ENCODE measurements at regions not wholly inside any gene's neighbourhood (a gene's known extent, or its start where the extent isn't known, plus 50 kb on each side); places are given as distances from the start of the nearest gene placed in this dataset.
"Not testable (repeated sequence)": the region's sequence is repeated elsewhere in the genome, so short reads cannot be mapped to it uniquely, and the experiment has no call there.

DNA sequence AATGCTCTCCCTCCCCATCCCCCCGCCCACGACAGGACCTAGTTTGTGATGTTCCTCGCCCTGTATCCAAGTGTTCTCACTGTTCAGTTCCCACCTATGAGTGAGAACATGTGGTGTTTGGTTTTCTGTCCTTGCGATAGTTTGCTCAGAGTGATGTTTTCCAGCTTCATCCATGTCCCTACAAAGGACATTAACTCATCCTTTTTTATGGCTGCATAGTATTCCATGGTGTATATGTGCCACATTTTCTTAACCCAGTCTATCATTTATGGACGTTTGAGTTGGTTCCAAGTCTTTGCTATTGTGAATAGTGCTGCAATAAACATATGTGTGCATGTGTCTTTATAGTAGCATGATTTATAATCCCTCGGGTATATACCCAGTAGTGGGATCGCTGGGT, 171.3 kb downstream of the HIPK3 start:
- H3K9me3 ChIP-seq (ENCODE audit: control extremely low read depth in 1 of 5, control insufficient read depth in 4 of 5, insufficient read depth in 2 of 5, low read depth in 1 of 5, low read length in 4 of 5); H3K27ac ChIP-seq (ENCODE audit: insufficient read depth in 1 of 2, low read depth in 1 of 2, low read length in 2 of 2, poor library complexity in 1 of 2, severe bottlenecking in 2 of 2); POLR2A ChIA-PET; H3K36me3 ChIP-seq (ENCODE audit: control insufficient read depth in 4 of 4, insufficient read depth in 4 of 4, low read length in 3 of 4); DNase-seq; H3K4me1 ChIP-seq (ENCODE audit: control extremely low read depth in 1 of 4, control insufficient read depth in 4 of 4, insufficient read depth in 4 of 4, low read length in 3 of 4); CTCF ChIA-PET; H3K4me3 ChIP-seq (ENCODE audit: control insufficient read depth in 1 of 7, extremely low read depth in 1 of 7, insufficient read depth in 4 of 7, low read depth in 2 of 7, low read length in 6 of 7): not testable (repeated sequence)
- H3K27me3 ChIP-seq (replicated peaks in 2 of 5; ENCODE audit: control insufficient read depth in 4 of 5, insufficient read depth in 5 of 5, low read length in 4 of 5), result peaks cover 0 to 18% (median 12%) of the 10 kb centered on the region in 5 experiments
- no CpG with 5 or more reads among the region's 7 CpGs for WGBS (ENCODE audit: insufficient coverage)

GRCh38 chr11:33420959-33421566, 163.9 kb downstream of the HIPK3 start:
- ChIA-PET CTCF (interaction anchor here (1.8 kb wide), 1 partner anchor 10 kb away, joined by 4 read pairs; no protein-coding TSS in a partner anchor), POLR2A (no interaction called here)
- no peak overlapping the region for H3K4me3 ChIP-seq (ENCODE audit: control insufficient read depth in 1 of 7, extremely low read depth in 1 of 7, insufficient read depth in 4 of 7, low read depth in 2 of 7, low read length in 6 of 7)
- H3K4me1 ChIP-seq (ENCODE audit: control extremely low read depth in 1 of 4, control insufficient read depth in 4 of 4, insufficient read depth in 4 of 4, low read length in 3 of 4), result no peaks in the 10 kb centered on the region
- H3K27ac ChIP-seq (ENCODE audit: insufficient read depth in 1 of 2, low read depth in 1 of 2, low read length in 2 of 2, poor library complexity in 1 of 2, severe bottlenecking in 2 of 2), result no peak overlapping the region
- peaks cover 3 to 16% (median 5%) of the 10 kb centered on the region in 5 experiments for H3K27me3 ChIP-seq (replicated peaks in 2 of 5; ENCODE audit: control insufficient read depth in 4 of 5, insufficient read depth in 5 of 5, low read length in 4 of 5)
- no peak for DNase-seq
- WGBS (ENCODE audit: insufficient coverage), result 100% methylated on average over 2 of the region's 4 CpGs
- no peaks in the 10 kb centered on the region for H3K36me3 ChIP-seq (ENCODE audit: control insufficient read depth in 4 of 4, insufficient read depth in 4 of 4, low read length in 3 of 4)
- H3K9me3 ChIP-seq (ENCODE audit: control extremely low read depth in 1 of 5, control insufficient read depth in 4 of 5, insufficient read depth in 2 of 5, low read depth in 1 of 5, low read length in 4 of 5), result peaks cover 0 to 5% (median 0%) of the 10 kb centered on the region in 5 experiments

- H3K4me1 ChIP-seq (ENCODE audit: control extremely low read depth in 1 of 4, control insufficient read depth in 4 of 4, insufficient read depth in 4 of 4, low read length in 3 of 4), result no peaks in the 10 kb centered on the region
- H3K27me3 ChIP-seq (replicated peaks in 2 of 5; ENCODE audit: control insufficient read depth in 4 of 5, insufficient read depth in 5 of 5, low read length in 4 of 5), result peaks cover 0 to 10% (median 6%) of the 10 kb centered on the region in 5 experiments
- 100% methylated on average over 1 of the region's 4 CpGs for WGBS (ENCODE audit: insufficient coverage)
- no peak overlapping the region for H3K4me3 ChIP-seq (ENCODE audit: control insufficient read depth in 1 of 7, extremely low read depth in 1 of 7, insufficient read depth in 4 of 7, low read depth in 2 of 7, low read length in 6 of 7)
- no peak overlapping the region for H3K27ac ChIP-seq (ENCODE audit: insufficient read depth in 1 of 2, low read depth in 1 of 2, low read length in 2 of 2, poor library complexity in 1 of 2, severe bottlenecking in 2 of 2)
- peaks cover 0 to 5% (median 0%) of the 10 kb centered on the region in 5 experiments for H3K9me3 ChIP-seq (ENCODE audit: control extremely low read depth in 1 of 5, control insufficient read depth in 4 of 5, insufficient read depth in 2 of 5, low read depth in 1 of 5, low read length in 4 of 5)
- H3K36me3 ChIP-seq (ENCODE audit: control insufficient read depth in 4 of 4, insufficient read depth in 4 of 4, low read length in 3 of 4), result no peaks in the 10 kb centered on the region
- no peak for DNase-seq
- ChIA-PET POLR2A (no interaction called here), CTCF (interaction anchor here (1.8 kb wide), 1 partner anchor 11 kb away, joined by 4 read pairs; no protein-coding TSS in a partner anchor)
Observed at GRCh38 chr11:33419924-33420323, 162.7 kb downstream of the HIPK3 start.

DNA sequence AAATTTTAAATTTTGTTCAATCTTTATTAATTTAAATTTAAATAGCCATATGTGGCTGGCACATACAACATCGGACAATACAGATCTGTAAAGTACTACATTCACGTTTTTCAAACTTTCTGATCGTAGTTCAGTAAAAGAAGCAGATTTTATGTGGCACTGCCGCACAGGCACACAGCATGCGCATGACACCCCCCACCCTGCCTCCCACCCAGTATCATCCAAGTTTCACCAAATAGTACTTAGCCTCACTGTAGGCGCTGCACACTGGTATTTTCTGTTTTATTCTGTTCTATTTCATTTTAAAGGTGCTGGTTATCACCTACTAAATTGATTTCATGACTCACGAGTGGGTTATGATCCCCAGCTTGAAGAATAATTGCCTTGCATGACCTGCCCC, 159.9 kb downstream of the HIPK3 start:
- no peak for DNase-seq
- Histone ChIP-seq H3K27ac (ENCODE audit: insufficient read depth in 1 of 2, low read depth in 1 of 2, low read length in 2 of 2, poor library complexity in 1 of 2, severe bottlenecking in 2 of 2) (no peak overlapping the region), H3K36me3 (ENCODE audit: control insufficient read depth in 4 of 4, insufficient read depth in 4 of 4, low read length in 3 of 4) (no peaks in the 10 kb centered on the region), H3K4me3 (ENCODE audit: control insufficient read depth in 1 of 7, extremely low read depth in 1 of 7, insufficient read depth in 4 of 7, low read depth in 2 of 7, low read length in 6 of 7) (no peak overlapping the region), H3K4me1 (ENCODE audit: control extremely low read depth in 1 of 4, control insufficient read depth in 4 of 4, insufficient read depth in 4 of 4, low read length in 3 of 4) (no peaks in the 10 kb centered on the region), H3K9me3 (ENCODE audit: control extremely low read depth in 1 of 5, control insufficient read depth in 4 of 5, insufficient read depth in 2 of 5, low read depth in 1 of 5, low read length in 4 of 5) (no peaks in the 10 kb centered on the region), H3K27me3 (replicated peaks in 2 of 5; ENCODE audit: control insufficient read depth in 4 of 5, insufficient read depth in 5 of 5, low read length in 4 of 5) (peaks cover 2 to 8% (median 3%) of the 10 kb centered on the region in 5 experiments)
- CTCF ChIA-PET, result no interaction called here
- POLR2A ChIA-PET, result no interaction called here
- 95% methylated on average over 6 of the region's 7 CpGs for WGBS (ENCODE audit: insufficient coverage)

DNA sequence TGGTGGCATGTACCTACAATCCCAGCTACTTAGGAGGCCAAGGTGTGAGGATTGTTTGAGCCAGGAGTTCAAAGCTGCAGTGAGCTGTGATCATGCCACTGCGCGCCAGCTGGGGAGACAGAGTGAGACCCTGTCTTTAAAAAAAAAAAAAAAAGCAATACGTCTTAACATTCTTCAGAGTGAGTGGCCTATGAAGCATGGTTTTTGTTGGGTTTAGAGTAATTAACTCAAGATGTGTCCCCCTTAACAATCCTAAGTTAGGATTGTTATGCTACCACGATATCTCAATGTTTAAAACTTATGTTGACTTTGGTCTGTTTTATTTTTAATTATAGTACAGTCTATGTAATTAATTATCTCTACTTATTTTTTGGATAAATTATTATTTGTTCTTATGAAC, 156.1 kb downstream of the HIPK3 start:
- no peak for DNase-seq
- POLR2A ChIA-PET, result interaction anchor here (0.6 kb wide), 1 partner anchor 366 kb away, joined by 4 read pairs; no protein-coding TSS in a partner anchor
- CTCF ChIA-PET, result no interaction called here

DNA sequence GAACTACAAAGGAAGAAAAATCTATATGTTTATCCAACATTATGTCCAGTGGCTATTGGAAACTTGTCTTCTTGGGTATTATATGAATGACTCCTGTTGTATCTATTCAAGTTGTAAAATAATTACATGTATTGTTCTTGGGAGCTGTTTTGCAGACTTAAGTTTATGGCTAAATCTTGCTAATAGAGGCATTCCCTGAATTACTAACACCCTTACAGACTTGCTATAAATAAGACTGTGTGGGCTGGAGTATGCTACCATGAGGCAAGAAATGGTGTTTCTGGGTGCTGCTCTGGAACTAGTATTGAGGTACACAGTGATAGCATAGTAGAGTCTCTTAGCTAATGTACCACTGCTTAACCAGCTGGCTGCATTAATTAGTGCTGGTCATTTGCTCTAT, 155.1 kb downstream of the HIPK3 start:
- H3K9me3 ChIP-seq (ENCODE audit: control extremely low read depth in 1 of 5, control insufficient read depth in 4 of 5, insufficient read depth in 2 of 5, low read depth in 1 of 5, low read length in 4 of 5), result no peaks in the 10 kb centered on the region
- no peaks in the 10 kb centered on the region for H3K36me3 ChIP-seq (ENCODE audit: control insufficient read depth in 4 of 4, insufficient read depth in 4 of 4, low read length in 3 of 4)
- peaks cover 2 to 13% (median 6%) of the 10 kb centered on the region in 5 experiments for H3K27me3 ChIP-seq (replicated peaks in 2 of 5; ENCODE audit: control insufficient read depth in 4 of 5, insufficient read depth in 5 of 5, low read length in 4 of 5)
- H3K4me3 ChIP-seq (ENCODE audit: control insufficient read depth in 1 of 7, extremely low read depth in 1 of 7, insufficient read depth in 4 of 7, low read depth in 2 of 7, low read length in 6 of 7), result no peak overlapping the region
- ChIA-PET CTCF (no interaction called here), POLR2A (no interaction called here)
- H3K4me1 ChIP-seq (ENCODE audit: control extremely low read depth in 1 of 4, control insufficient read depth in 4 of 4, insufficient read depth in 4 of 4, low read length in 3 of 4), result no peaks in the 10 kb centered on the region
- DNase-seq, result no peak
- no peak overlapping the region for H3K27ac ChIP-seq (ENCODE audit: insufficient read depth in 1 of 2, low read depth in 1 of 2, low read length in 2 of 2, poor library complexity in 1 of 2, severe bottlenecking in 2 of 2)

More for the DNA sequence above, 156.1 kb downstream of the HIPK3 start:
- Histone ChIP-seq H3K4me1 (ENCODE audit: control extremely low read depth in 1 of 4, control insufficient read depth in 4 of 4, insufficient read depth in 4 of 4, low read length in 3 of 4) (no peaks in the 10 kb centered on the region), H3K27me3 (replicated peaks in 2 of 5; ENCODE audit: control insufficient read depth in 4 of 5, insufficient read depth in 5 of 5, low read length in 4 of 5) (peaks cover 2 to 13% (median 8%) of the 10 kb centered on the region in 5 experiments), H3K27ac (ENCODE audit: insufficient read depth in 1 of 2, low read depth in 1 of 2, low read length in 2 of 2, poor library complexity in 1 of 2, severe bottlenecking in 2 of 2) (no peak overlapping the region), H3K4me3 (ENCODE audit: control insufficient read depth in 1 of 7, extremely low read depth in 1 of 7, insufficient read depth in 4 of 7, low read depth in 2 of 7, low read length in 6 of 7) (no peak overlapping the region), H3K9me3 (ENCODE audit: control extremely low read depth in 1 of 5, control insufficient read depth in 4 of 5, insufficient read depth in 2 of 5, low read depth in 1 of 5, low read length in 4 of 5) (no peaks in the 10 kb centered on the region), H3K36me3 (ENCODE audit: control insufficient read depth in 4 of 4, insufficient read depth in 4 of 4, low read length in 3 of 4) (no peaks in the 10 kb centered on the region)
- WGBS (ENCODE audit: insufficient coverage), result 94% methylated on average over 3 of the region's 4 CpGs

GRCh38 chr11:33411751-33412150, 154.6 kb downstream of the HIPK3 start:
- H3K4me1 ChIP-seq (ENCODE audit: control extremely low read depth in 1 of 4, control insufficient read depth in 4 of 4, insufficient read depth in 4 of 4, low read length in 3 of 4), result no peaks in the 10 kb centered on the region
- no peak overlapping the region for H3K27ac ChIP-seq (ENCODE audit: insufficient read depth in 1 of 2, low read depth in 1 of 2, low read length in 2 of 2, poor library complexity in 1 of 2, severe bottlenecking in 2 of 2)
- peaks cover 2 to 13% (median 6%) of the 10 kb centered on the region in 5 experiments for H3K27me3 ChIP-seq (replicated peaks in 2 of 5; ENCODE audit: control insufficient read depth in 4 of 5, insufficient read depth in 5 of 5, low read length in 4 of 5)
- H3K36me3 ChIP-seq (ENCODE audit: control insufficient read depth in 4 of 4, insufficient read depth in 4 of 4, low read length in 3 of 4), result no peaks in the 10 kb centered on the region
- no peak overlapping the region for H3K4me3 ChIP-seq (ENCODE audit: control insufficient read depth in 1 of 7, extremely low read depth in 1 of 7, insufficient read depth in 4 of 7, low read depth in 2 of 7, low read length in 6 of 7)
- POLR2A ChIA-PET, result no interaction called here
- WGBS (ENCODE audit: insufficient coverage), result 90% methylated on average over 2 of the region's 4 CpGs
- H3K9me3 ChIP-seq (ENCODE audit: control extremely low read depth in 1 of 5, control insufficient read depth in 4 of 5, insufficient read depth in 2 of 5, low read depth in 1 of 5, low read length in 4 of 5), result no peaks in the 10 kb centered on the region
- DNase-seq, result no peak
- CTCF ChIA-PET, result no interaction called here
